ENCODE measurements at regions not wholly inside any gene's neighbourhood (a gene's known extent, or its start where the extent isn't known, plus 50 kb on each side); places are given as distances from the start of the nearest gene placed in this dataset.

DNA sequence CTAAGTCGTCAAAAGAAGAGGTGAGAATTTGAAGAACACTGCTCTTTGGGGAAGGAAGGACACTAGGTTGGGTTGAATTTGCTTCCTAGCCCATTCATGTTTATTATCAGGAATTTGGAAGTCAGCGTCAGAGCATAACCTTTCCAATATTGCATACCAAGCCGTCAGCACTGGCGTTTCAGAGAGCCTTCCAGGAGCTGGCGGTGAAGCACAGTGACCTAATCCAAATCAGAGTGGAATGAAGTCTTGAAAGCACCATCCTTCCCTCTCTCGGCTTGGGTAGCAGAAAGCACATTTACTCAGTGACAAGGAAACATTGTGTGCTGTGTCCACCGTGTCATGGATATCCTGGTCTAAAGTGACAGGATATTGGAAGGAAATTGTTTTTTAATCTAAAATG is 240.3 kb upstream of the PELI2 start:
- DNase-seq (ENCODE audit: low read depth, low spot score), result no peak
- H3K27ac ChIP-seq, result no peak overlapping the region

DNA sequence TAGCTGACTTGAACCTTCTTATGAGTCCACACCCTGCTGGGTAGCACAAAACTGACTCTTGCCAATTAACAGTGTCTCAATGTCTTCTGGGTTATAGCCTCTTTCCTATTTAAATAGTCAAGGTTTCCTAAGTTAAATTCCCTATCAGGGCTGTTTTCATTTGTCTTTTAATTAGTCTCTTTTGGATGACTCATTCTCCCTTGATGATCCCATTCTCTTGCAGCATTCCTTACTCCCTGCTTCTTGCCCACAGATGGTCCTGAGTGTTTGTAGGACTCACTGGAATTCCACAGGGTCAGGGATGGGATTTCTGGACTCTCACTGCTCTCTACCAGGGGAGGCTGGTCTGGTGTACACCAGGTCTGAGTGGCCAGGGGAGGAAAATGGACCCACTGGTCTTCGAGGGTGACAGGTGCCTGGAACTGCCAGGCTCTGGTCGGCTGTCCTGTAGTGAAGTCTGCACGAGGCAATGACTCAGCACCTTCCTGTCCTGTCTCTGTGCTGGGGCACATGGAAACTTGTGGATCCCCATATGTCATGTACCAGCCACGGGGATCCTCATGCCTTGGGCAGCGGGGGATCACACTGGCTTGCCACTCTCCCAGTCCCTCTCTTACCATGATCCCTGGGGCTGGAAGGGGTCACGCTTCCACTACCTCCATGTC is 236.5 kb upstream of the PELI2 start:
- no peak for DNase-seq (ENCODE audit: low read depth, low spot score)
- H3K27ac ChIP-seq, result no peak overlapping the region

DNA sequence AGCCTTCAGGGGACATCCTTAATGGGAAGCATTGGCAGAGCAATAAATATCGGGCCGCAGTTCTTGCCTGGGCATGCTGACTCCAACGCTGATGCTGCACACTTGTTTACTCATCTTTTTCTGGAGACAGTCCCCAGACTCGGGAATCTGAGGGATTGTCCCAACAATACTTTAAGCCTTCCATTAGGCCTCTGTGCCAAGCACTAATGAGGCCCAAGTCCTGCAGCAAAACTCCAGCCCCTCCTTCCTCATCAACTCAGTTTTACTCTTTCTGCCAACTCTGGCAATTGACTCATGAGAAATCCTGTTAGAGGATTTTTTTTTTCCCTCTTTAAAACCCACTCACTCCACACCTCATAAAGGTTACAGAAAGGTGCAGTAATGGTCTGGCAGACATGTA is 233.4 kb upstream of the PELI2 start:
- peak overlapping the region; percentile 17 for H3K27ac ChIP-seq
- DNase-seq (ENCODE audit: low read depth, low spot score), result peak; percentile 10

DNA sequence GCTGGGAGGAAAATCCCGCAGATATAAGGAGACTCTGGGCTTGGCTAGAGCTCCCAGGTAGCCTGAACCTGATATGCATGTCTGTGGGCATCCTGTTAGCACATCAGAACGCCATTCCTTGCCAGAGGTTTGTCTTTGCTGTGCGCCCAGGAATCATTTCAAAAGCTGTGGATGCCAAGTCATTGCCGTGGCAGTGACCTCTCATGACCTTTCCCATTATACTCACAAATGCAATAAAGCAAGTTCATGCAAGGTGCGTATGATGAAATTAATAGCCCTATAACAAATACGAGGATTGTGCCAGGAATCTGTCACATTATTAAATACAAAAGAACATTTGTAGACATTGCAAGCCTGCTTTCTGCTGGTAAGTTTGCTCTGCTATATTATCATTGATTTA is 229.1 kb upstream of the PELI2 start:
- H3K27ac ChIP-seq, result peak overlapping the region; percentile 58
- peak; percentile 79 for DNase-seq (ENCODE audit: low read depth, low spot score)

DNA sequence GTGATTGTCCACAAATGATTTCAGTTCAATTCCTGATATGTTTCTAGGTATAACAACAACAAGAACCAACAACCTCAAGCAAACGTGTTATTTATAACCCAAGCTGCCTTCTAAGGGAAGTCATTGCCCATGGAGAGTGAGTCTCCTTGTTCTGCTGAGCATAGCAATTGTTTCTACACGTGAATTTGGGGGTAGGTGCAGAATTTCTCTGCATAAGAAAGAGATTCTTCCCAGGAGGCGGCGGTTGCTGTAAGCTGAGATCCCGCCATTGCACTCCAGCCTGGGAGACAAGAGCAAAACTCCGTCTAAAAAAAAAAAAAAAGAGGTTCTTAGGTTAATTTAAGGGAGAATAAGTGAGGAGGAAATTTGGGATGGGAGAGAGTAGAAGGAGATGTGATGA is 226.5 kb upstream of the PELI2 start:
- H3K27ac ChIP-seq, result no peak overlapping the region
- DNase-seq (ENCODE audit: low read depth, low spot score), result no peak

DNA sequence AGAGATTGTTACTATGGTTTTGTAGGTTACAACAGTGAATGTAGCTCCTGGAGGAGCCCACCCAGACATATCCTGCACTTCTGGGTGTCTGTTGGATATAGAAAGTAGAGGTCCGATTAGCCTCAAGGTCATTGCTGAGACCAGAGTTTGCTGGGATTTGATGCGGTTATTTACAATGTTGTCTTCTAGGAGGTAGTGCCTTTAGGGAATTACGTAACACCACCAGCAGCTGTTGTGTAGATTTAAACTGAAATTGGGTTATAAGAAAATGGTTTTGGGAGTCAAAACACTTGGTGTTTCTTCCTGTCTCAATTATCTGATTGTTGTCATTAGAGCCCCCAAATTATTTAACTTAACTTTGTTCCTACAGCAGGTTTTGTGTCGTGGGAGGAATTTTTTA is 225.3 kb upstream of the PELI2 start:
- no peak for DNase-seq (ENCODE audit: low read depth, low spot score)
- H3K27ac ChIP-seq, result no peak overlapping the region

DNA sequence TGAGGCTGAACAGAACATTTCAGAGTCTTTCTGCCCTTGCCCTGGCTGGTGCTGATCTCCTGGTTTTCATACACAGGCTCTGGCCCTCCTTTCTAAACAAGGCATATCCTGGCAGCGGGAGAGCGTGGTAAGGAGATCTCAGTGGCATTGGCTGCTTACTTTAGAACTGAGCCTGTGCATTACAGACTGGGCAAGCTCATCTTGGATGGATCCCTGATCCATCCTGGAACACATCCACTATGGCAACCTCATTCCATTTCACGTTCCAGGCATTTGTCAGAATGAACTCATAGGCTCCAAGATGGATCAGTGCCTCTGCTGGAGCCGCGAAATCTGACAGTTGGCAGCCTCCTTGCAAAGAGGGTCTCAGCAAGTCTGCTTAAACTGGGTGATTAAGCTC is 224.5 kb upstream of the PELI2 start:
- H3K27ac ChIP-seq, result no peak overlapping the region
- DNase-seq (ENCODE audit: low read depth, low spot score), result no peak

DNA sequence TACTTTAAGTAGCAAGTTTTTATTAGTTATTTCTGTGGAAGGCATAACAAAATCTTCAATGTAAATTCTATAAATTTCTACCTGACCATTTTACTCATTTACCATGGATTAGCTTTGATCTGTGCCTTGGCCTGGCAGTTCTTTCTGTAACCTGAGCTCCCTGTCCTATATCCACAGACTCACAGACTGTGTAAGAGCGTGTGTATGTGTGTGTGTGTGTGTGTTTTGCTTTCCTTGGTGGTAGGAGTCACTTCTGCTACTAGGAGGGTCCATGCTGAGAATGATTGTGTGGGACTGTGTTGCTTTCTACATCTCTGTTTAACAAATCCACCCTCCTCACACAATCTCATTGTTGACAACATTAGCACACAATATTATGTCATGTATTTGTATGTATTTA is 221.2 kb upstream of the PELI2 start:
- DNase-seq (ENCODE audit: low read depth, low spot score), result no peak
- H3K27ac ChIP-seq, result no peak overlapping the region

DNA sequence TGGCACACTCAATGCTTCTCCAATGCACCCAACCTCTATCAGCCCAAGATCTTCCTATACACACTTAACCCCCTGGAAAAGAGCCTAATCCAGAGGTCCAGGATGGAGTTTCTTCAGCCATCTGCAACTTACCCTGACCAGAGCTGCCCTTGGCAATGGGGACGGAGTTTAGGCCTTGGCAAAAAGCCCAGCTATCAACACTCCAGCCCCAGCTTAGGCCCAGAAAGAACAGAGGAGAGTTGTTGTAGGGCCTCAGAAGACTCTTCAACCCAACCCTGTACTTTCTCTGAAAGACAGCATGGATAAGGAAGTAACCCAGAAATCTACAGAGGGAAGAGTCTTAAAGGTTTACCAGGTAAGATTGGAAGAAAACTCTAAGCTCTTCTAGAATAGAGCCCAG is 219.3 kb upstream of the PELI2 start:
- no peak for DNase-seq (ENCODE audit: low read depth, low spot score)
- H3K27ac ChIP-seq, result no peak overlapping the region

DNA sequence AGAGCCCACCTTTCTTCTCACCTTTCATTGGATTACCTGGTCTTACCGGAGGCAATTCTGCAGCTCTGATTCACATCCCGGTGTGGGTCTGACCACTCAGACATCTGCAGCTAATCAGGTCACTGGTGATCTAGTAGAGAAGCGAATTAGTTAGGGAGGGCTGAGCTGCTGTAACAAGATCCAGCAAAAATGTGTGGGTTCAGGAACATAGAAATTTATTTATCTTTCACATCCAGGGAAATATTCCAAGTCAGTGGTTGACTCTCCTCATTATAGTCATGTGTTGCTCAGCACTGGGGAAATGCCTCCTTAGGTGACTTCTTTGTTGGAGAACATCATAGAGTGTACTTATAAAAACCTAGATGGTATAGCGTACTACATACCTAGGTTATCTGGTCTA is 218.7 kb upstream of the PELI2 start:
- no peak for DNase-seq (ENCODE audit: low read depth, low spot score)

DNA sequence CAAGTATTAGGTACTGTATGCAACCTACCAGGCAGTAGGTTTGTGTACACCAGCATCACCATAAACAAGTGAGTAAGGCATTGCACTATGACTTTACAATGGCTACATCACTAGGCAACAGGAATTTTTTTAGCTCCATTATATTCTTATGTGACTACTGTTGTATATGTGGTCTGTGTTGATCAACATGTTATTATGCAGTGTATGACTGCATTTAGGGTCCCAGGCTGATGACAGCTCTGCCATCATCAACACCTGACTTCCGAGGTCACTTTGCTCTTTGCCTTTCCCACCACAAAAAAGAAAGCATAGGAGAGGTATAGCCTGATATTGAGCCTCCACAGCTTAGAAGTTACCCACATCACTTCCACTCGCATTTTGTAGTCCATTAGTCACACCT is 217.5 kb upstream of the PELI2 start:
- H3K27ac ChIP-seq, result no peak overlapping the region
- DNase-seq (ENCODE audit: low read depth, low spot score), result no peak

More for the DNA sequence above, 218.7 kb upstream of the PELI2 start:
- H3K27ac ChIP-seq, result no peak overlapping the region

DNA sequence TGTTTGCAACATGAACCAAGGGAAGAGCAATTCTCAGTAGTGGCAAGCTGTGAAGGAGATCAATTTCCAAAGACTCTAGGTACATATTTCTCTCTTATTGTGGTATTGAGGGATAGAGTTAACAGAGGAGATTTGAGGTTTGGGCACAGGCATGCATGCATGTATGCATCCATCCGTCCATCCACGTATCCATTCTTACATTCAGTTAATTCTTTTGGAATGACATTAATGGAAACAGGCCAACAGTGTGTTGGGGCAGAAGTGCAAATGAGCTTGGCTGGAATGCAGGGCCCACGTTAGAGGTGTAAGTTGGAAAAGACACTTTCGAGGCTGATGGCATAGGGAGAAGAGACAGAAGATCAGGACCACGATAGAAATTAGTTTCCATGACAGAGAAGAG is 216.9 kb upstream of the PELI2 start:
- no peak overlapping the region for H3K27ac ChIP-seq
- no peak for DNase-seq (ENCODE audit: low read depth, low spot score)

DNA sequence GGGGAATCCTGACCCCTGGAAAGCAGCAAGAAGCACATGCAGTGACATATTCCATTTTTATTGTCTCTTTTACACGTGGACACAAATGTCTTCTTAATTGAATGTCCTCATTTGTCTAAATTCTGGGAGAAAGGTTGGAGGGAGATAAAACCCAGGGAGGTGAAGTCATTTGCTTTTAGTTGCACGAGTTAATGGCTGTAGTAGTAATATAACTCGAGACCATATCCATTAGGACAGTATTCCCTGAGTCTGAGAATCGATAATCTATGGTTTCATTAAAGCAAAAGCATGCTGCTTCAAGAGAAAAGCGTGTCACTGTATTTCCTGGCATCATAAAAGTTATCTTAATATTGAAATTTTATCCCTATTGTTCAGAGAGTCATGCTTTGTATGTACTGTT is 216.0 kb upstream of the PELI2 start:
- DNase-seq (ENCODE audit: low read depth, low spot score), result no peak

DNA sequence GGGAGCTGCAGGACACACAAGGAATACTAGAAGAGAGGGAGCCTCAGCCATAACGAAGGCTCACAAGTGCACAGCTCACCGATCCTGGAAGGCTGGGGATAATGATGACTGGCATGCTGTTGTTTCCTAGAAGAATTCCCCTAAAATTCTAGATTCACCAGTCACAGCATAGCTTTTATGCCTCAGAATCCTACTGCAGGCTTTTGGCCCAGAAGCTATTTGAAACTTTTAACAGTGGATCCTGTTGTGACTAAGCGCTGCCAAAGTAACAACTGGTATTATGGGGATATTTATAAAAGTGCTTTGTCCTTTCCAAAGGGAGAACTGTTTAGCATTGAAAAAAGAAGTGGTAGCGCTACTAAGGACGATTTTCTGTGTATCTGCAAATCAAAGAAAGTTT is 214.1 kb upstream of the PELI2 start:
- no peak overlapping the region for H3K27ac ChIP-seq
- no peak for DNase-seq (ENCODE audit: low read depth, low spot score)

More for the DNA sequence above, 216.0 kb upstream of the PELI2 start:
- no peak overlapping the region for H3K27ac ChIP-seq

DNA sequence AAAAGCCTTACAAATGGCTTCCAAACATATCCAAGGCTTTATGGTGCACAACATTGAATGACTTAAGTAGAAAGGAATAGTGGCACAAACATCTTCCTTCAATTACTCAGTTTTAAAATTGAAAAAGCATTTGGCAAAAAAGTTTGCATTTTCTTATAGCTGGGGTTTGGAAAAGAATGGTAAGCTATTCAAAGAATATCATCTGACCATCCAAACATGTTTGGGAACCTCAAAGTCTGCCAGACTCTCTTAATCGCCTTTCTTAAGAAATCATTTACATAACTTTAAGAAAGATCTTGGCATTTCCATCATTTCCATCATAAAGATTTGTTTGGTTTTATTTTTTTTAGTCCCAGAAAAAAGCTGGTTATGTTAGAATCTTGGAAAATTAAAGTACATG is 210.1 kb upstream of the PELI2 start:
- no peak overlapping the region for H3K27ac ChIP-seq
- no peak for DNase-seq (ENCODE audit: low read depth, low spot score)

DNA sequence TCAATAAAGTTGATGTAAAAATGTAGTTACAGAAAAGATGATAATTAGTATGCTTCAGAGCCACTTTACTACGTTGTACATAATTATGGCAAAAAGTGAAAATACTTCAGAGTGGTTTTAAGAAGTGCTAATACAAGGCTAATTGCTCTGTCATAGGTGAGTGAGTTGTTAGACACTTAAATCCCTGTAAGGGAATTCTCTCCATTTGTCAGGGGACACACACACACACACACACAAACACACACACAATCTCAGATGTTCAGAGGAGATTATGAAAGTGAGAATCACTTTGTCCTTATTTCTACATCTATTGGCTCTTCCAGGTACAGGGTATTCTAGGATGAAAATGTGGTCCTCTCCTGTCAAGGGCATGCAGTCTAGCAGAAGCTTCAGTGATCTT is 208.3 kb upstream of the PELI2 start:
- no peak overlapping the region for H3K27ac ChIP-seq

DNA sequence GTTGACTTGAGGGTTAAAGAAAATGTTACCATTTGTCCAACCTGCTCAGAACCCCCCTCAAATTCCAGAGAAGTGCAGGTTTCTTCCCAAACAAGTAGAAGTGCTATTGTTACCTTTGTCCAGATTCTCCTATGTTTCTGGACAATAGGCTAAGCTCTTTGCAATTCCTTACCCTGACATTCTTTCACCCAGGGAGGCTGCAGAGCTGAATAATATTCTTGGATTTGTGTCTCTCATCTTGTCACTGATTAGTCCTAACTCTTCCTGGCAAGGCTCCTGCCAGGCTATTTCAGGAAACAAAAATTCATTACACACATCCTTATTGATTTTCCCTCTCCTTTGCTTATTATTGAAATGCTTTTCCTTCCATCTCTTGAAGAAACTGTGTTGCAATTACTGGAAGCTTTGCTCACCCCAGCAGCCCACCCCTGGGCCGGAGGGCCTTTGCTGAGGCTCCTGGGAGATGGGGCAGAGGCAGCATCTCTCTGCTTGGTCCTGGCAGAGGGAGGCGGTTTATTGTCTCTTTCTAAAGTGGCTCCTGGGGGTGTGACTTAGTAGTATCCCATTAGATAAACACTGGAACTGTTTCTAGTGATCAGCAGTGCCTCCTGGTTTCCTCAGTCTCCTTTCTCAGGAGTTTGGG is 207.5 kb upstream of the PELI2 start:
- no peak overlapping the region for H3K27ac ChIP-seq
- DNase-seq (ENCODE audit: low read depth, low spot score), result no peak

More for the DNA sequence above, 208.3 kb upstream of the PELI2 start:
- no peak for DNase-seq (ENCODE audit: low read depth, low spot score)

DNA sequence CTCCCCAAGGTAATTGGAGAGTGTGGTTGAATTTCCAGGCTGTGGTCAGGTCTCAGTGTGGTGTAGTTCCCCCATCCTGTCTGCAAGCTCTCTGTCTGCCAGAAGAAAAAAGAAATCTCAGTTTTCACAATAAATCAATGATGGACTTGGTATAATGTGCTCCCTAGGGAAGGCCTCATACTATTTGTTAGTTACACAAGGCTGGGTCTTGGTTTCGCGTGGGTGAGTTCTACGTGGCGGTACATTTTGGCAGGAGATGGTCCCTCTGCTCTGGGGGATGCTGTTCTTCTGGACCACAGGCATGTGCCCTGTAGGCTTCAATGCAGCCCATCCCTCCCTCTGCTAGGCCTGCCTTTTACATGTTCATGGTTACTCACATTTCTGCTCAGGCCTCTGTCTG is 206.4 kb upstream of the PELI2 start:
- no peak for DNase-seq (ENCODE audit: low read depth, low spot score)
- H3K27ac ChIP-seq, result no peak overlapping the region

DNA sequence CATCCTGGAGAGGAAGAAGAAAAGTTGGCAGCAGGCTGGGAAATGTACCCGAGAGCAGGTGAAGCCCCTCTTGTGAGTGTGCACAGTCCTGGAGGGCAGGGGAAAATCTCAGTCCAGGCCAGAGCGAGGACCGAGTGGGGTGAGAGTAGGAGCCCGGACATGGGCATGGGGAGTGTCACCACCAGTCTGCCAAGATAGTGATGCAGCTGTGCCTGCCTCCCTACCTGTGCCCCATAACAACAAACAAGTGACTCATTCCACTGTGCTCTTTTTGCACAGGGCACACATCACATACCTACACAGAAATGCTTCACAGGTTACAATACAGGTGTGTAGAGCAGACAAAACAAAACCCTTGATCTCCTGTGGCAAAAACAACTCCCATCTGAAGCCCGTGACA is 205.9 kb upstream of the PELI2 start:
- no peak overlapping the region for H3K27ac ChIP-seq
- no peak for DNase-seq (ENCODE audit: low read depth, low spot score)

DNA sequence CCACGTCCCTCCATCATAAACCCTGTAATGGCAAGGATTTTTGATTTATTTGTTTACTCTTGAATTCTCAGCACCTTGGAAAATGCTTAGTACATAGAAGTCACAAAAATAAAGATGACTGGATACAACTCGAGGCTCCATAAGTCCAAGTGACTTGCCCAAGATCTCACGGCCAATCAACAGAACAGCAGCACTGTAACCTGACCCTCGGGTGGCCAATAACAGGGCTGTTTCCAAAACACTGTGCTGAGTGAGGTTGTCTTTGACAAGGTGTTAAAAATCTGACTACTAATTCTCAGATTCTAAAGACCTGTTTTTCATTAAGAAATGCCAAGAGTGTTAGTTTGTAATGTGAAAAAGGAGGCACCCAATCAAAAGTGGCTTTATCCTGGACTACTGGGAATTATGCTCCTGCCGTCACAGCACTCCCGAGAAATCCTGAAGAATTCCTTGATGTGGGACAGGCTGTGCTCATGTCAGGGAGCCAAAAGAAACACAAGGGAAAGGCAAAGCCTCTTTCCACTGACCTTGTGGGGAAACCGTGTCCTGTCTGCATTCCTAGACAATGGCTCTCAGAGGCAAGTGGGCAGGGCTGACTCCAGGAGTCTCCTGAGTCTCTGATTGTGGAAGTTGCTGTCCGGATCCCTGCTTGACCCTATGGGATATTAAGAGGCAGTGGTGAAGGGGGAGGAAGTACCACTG is 204.7 kb upstream of the PELI2 start:
- DNase-seq (ENCODE audit: low read depth, low spot score), result no peak
- H3K27ac ChIP-seq, result no peak overlapping the region

DNA sequence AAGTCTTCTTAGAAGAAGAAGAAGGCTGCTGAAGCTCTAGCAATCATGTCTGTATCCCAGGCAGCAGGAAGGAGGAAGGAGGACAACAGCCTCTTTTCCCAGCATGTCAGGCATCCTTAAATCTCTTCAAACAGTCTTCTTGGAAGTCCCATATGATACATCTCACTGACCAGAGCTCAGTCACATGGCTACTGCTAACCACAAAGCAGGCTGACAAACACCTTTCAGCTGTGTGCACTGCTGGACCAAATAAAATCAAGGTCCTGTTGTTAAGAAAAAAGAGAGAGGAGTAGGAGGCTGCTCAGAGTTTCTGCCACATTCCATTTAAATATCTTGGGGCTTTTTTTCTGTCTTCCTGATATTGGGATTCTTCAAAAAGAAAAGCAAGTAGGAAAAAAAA is 203.4 kb upstream of the PELI2 start:
- no peak overlapping the region for H3K27ac ChIP-seq
- DNase-seq (ENCODE audit: low read depth, low spot score), result no peak

DNA sequence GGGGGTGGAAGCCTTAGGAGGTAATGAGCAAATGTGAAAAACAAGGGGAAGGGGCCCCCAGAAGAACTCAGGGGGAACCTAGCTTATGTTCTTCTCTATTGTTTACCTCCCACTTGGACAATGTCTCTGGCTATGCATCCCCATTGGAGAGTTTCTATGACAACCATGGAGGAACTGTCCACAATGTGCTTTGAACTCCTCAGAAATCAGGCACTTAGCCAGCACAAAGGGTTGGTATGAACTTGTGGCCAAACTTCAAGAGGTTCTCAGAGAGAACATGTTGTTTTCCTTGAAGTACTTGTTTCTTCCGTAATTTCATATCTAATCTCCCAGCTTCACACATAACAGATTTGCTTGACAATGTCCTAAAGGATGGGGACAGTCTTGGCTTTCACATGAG is 202.8 kb upstream of the PELI2 start:
- DNase-seq (ENCODE audit: low read depth, low spot score), result no peak
- H3K27ac ChIP-seq, result no peak overlapping the region

All from epithelial cell of prostate (primary cell).